MV-4-11 (cell line): ENCODE measurements at regions not wholly inside any gene's neighbourhood (a gene's known extent, or its start where the extent isn't known, plus 50 kb on each side); places are given as distances from the start of the nearest gene placed in this dataset.

ENCODE experiments used
- DNase-seq: peaks from one replicate; lab custom pipeline; 2025; lab: John Stamatoyannopoulos, UW

DNA sequence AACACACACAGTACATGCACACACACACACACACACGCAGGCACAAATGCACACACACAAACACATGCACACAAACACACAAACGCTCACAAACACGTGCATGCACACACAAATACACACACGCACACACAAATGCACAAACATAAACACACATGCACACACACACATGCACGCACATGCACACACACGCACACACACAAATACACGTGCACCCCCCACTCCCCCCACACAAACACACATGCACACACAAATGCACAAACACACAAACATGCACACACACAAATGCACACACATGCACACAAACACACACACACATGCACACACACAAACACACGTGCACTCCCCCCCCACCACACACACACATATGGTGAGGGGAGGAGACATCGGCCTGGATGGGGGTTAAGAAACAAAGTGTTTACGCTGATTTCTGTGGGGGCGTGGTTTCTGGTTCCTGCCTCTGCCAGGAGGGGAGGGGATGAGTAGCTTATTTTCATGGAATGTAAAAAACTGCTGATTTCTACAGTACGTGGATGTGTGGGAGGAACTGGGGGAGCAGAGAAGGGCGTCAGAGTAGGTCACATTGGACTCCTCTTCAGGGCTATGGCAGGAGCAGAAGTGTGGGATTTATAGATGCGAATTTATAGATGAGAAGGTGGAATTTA is 607.2 kb downstream of the QKI start:
- no peak for DNase-seq

GRCh38 chr6:164020142-164020541 is 605.6 kb downstream of the QKI start:
- DNase-seq: no peak

DNA sequence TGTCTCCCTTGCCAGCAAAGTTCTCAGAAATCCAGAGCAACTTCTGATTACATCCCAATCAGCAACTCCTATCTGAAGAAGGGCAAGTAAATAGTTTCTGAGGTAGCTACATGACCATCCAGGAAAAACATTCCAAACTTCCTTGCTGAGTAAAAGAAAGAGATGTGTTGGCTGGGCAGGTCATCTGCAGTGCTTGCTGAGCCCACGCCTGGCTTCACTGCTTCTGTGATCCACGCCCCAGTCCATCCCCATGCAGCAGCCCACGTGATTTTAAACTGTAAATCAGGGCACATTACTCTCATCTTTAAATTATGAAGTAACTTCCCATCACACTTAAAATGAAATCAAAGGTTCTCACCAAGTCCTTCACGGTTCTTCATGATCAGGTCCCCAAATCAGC is 603.6 kb downstream of the QKI start:
- no peak for DNase-seq

DNA sequence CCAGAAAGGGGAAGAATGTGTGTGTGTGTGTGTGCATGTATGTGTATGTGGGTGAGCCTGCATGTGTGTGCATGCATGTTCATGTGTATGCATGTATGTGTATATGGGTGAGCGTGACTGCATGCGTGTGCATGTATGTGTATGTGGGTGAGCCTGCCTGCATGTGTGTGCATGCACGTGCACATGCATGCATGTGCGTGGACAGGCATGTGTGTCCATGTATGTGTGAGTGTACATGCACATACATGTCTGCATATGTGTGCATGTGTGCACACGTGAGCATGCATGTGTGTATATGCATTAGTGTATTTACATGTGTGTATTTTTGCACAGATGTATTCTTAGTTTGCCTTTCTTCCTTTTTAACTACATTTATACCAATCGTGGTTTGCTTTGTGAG is 601.5 kb downstream of the QKI start:
- DNase-seq: no peak

GRCh38 chr6:164015088-164015484 is 600.6 kb downstream of the QKI start:
- DNase-seq: no peak

- no peak for DNase-seq
Measured at GRCh38 chr6:164014346-164015087, 600.0 kb downstream of the QKI start.

DNA sequence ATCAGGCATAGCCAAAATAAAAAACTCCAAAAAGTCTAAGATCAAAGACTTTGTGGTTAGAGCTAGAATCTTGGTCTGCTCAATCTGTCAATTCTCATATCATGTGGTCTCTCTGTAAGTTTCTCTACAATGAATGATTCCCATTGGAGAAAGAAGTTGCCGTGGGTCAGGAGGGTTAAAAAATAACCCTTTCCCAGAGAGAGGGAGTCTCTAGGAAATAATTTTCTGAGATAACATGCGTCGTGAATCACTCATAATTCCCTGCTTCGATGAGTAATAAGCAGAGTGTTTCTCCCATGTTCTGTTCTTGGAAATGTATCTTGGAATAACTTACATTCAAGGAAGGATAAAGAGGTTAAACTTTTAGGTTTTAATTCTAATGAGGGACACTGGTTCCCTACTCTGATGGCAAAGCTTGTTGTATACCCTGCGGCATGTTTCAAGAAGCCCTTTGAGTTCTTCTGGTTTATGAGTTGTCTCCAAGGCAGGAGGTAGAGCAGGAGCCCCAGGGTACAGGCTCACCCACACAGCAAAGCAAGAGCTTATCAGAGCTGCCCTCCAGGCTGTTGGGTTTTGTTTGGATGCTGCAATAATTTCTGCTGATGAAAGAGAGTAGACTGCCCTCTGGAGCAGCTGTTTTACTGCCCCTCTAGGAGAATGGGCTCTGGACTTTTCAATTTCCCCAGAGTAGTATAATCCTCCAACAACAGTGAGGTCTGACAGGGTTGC is 599.1 kb downstream of the QKI start:
- peak; percentile 6 for DNase-seq

DNA sequence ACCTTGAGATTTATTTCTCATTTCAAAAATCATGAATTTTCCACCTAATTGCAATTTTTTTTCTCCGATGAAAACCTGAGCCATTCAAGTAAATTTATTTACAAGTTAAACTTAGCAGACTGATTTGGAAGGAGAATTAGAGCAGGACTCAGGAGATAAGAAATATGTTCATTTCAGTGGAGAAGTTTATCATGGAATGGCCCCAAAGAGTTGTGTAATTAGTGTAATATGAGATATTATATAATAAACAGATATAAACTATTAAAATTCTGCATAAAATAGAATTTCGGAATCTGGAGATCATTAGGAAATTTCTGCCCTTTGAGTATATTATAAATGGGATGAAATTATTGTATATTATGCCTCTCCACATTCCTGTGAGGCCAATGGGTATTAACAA is 596.8 kb downstream of the QKI start:
- no peak for DNase-seq

- DNase-seq: no peak
Measured at GRCh38 chr6:164010441-164011103, 596.1 kb downstream of the QKI start.

DNA sequence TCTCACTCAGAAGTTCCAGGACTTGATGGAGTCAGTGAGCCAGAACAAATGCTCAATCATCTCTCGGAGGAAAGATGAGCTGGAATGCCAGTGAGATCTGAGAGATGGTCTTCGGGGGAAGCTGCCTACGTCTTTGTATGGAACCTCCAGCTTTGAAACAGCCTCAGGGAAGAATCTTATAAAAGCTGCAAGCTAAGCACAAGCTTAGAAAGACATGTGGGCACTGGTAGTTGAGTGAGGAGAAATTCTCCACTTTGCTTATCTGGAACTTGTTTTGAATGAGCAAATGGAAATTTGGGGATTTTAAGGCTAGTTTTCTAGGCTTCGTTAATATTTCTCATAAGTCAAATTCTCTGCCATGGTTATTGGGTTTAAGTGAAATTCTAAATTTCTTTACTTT is 594.4 kb downstream of the QKI start:
- DNase-seq: no peak

DNA sequence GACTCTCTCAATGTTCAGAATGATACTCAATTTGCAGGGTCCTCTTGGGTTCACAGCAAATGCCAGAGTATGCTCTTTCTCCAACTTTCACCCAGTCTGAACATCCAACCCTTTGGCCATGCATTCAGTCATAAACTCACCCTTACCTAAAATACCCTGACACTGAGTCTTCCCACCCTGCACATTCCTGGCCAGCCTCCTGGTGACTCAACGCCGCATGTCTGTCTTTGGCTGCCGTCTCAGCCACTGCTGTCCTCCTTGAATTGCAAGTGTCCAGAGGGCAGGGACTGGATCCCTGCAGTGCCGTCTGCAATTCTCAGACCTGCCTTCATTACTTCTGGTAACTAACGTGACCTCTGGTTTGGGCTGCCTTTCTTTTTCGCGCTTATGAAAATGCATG is 593.4 kb downstream of the QKI start:
- DNase-seq: no peak

DNA sequence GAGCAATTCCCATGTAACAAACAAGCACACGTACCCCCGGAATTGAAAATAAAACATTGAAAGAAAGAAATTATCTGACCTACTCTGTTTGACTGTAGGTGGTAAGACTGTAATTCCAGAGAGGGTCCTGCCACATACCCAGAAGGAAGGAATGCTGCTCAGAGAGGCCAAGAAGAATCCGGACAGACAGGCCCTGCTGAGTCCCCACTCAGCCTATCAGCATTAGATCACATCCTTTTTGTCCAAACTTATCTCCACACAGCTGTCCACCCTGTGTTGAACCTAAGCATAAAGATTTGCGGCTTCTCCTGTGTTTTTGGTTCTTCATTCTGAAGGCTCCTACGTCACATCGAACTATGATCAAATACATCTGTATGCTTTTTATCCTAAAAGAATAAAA is 591.9 kb downstream of the QKI start:
- no peak for DNase-seq

DNA sequence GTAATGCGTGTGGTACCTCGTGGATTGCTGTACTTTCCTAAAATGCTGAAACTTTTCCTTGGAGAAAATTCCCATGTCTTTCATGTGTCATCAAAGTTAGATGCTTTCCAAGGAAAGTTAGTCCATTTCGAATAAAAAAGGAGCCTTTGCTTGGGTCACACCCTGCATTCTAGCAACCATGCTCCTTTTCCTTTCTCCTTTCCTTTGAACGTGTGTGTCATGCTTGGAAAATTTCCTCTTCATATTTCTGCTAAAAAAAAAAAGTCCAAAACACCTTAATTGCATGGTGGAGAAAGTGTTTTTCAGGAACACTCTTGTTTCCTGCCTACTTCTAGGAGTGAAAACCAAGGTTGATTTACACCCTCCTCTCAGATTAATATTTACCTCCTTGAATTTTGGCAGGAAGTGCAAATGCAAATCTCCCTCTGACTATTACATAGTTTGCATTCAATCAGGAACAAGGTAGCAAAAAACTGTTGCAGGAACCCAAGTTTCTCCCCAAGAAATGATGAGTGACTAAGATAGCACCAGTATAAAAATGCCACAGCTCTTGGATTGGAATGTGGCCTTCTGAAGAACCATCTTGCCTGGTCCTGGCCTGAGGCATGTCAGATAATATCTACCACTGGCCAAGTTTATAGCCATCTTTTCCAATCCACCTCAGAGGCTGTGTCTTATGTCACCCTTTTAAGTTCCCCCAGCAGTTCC is 590.6 kb downstream of the QKI start:
- DNase-seq: no peak

GRCh38 chr6:164000276-164000675 is 585.8 kb downstream of the QKI start:
- no peak for DNase-seq

GRCh38 chr6:163999475-164000125 is 585.1 kb downstream of the QKI start:
- DNase-seq: no peak

DNA sequence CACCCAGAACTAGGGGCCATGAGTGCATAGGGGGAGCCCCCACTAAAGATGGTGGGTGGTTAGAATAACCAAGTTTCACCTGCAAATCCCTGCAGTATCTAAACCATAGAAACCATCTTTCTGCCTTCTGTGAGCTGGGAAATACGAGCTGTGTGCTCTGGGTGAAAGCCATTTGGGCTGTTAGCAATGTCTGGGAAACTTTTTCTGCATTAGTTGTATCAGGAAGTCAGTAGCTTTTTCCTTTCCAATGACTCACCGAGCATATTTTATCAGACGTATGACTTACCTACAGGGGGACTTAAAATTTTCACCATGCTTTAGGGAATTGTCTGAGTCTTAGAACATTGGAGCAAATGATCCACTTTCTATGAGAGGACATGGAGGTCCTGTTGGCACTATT is 584.0 kb downstream of the QKI start:
- no peak for DNase-seq

DNA sequence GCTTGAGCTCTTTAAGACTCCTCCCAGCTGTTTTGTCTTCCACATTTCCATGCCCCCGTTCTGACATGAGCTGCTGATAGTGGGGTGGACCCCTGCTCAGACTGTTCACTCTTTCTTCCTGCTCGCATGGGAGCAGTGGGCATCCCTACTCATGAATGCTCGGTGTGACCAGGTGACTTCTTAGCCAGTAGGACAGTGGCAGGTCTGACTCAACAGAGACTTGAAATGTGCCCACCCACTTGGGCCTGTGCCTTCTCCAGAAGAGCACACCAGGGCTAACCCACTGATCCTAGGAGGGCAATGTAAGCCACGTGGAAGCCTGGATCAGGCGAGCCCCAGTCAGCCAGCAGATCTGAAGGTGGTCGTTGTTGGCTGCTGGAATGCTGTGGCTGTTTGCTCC is 582.0 kb downstream of the QKI start:
- DNase-seq: no peak

- DNase-seq: no peak
Measured at GRCh38 chr6:163994566-163994965, 580.0 kb downstream of the QKI start.

GRCh38 chr6:163992701-163993100 is 578.2 kb downstream of the QKI start:
- no peak for DNase-seq

DNA sequence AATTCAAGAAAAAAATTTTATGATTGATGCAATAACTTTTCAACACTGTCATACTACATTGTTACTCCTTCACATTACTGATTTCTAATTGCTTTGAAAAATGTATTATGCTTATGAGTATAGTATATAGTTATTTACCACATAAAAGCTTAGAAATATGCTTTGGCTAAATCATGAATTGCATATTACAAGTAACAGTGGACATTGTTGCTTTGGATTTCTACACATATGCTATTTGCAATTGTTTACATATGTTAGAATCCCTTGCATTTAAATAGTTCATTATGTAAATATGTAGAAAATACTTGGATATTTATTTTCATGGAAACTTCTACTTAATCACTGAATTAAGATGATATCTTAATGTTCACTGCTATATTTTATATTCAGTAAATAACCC is 577.5 kb downstream of the QKI start:
- no peak for DNase-seq

GRCh38 chr6:163991321-163991720 is 576.8 kb downstream of the QKI start:
- no peak for DNase-seq

GRCh38 chr6:163986313-163986712 is 571.8 kb downstream of the QKI start:
- DNase-seq: no peak
